CD14-positive monocyte (primary cell): ENCODE measurements at regions not wholly inside any gene's neighbourhood (a gene's known extent, or its start where the extent isn't known, plus 50 kb on each side); places are given as distances from the start of the nearest gene placed in this dataset.

Source experiments
- DNase-seq, 3 donors: peaks; one replicate each; pipeline ENCODE4 v3.0.0-alpha.2; 2011 to 2022
- H2AFZ ChIP-seq: 2 replicates; pipeline ENCODE4 v1.6.0; 2012; ENCODE audit warnings: mild to moderate bottlenecking, low read depth, low read length, inconsistent platforms; ENCODE audit not compliant: insufficient read depth, poor library complexity, severe bottlenecking
- H3K27ac ChIP-seq, 2 donors: 1 replicate in 1 of 2; 2 replicates in 1 of 2; pipeline ENCODE4 v1.5.1; 2012 to 2013; ENCODE audit warnings: low read length in 2 of 2, control low read depth in 1 of 2, inconsistent platforms in 1 of 2, low read depth in 1 of 2, mild to moderate bottlenecking in 1 of 2
- H3K27me3 ChIP-seq, 2 donors: one replicate each; pipeline versions ENCODE4 v1.6.0 to v1.6.1; 2011 to 2013; ENCODE audit warnings: low read length in 2 of 2; ENCODE audit not compliant: control insufficient read depth in 2 of 2, insufficient read depth in 2 of 2
- H3K36me3 ChIP-seq, 2 donors: replicated peaks in 1 of 2; 1 replicate in 1 of 2; 2 replicates in 1 of 2; pipeline versions ENCODE4 v1.5.1 to v1.6.1; 2012 to 2013; ENCODE audit warnings: low read length in 2 of 2, control low read depth in 1 of 2, inconsistent platforms in 1 of 2, mild to moderate bottlenecking in 1 of 2; ENCODE audit not compliant: insufficient read depth in 2 of 2, control insufficient read depth in 1 of 2
- H3K4me1 ChIP-seq, 2 donors: 1 replicate in 1 of 2; 2 replicates in 1 of 2; pipeline versions ENCODE4 v1.5.1 to v1.6.1; 2012 to 2013; ENCODE audit warnings: low read length in 2 of 2, control low read depth in 1 of 2, inconsistent platforms in 1 of 2, mild to moderate bottlenecking in 1 of 2, moderate library complexity in 1 of 2; ENCODE audit not compliant: insufficient read depth in 2 of 2, control insufficient read depth in 1 of 2
- H3K4me2 ChIP-seq: replicated peaks from 2 replicates; pipeline ENCODE3; 2012; ENCODE audit warnings: low read length, moderate library complexity, mild to moderate bottlenecking; ENCODE audit not compliant: poor library complexity, severe bottlenecking; ENCODE audit errors: extremely low read depth
- H3K4me3 ChIP-seq, 3 experiments: fragments of 200-600 bp in 1 of 3; sonication (generic) in 1 of 3; replicated peaks in 1 of 3; 1 replicate in 2 of 3; 2 replicates in 1 of 3; pipeline ENCODE4 v1.5.1; 2011 to 2013; ENCODE audit warnings: low read length in 3 of 3, mild to moderate bottlenecking in 3 of 3, control low read depth in 2 of 3, low read depth in 2 of 3, inconsistent platforms in 1 of 3, moderate library complexity in 1 of 3
- H3K79me2 ChIP-seq: 2 replicates; pipeline ENCODE4 v1.6.0; 2012; ENCODE audit warnings: mild to moderate bottlenecking, control low read depth, inconsistent platforms, low read length, moderate library complexity; ENCODE audit not compliant: insufficient read depth
- H3K9ac ChIP-seq: 2 replicates; pipeline ENCODE4 v1.6.0; 2017; ENCODE audit warnings: low read length, mild to moderate bottlenecking; ENCODE audit not compliant: insufficient read depth, poor library complexity, severe bottlenecking
- H3K9me3 ChIP-seq, 2 donors: replicated peaks in 1 of 2; 1 replicate in 1 of 2; 2 replicates in 1 of 2; pipeline versions ENCODE4 v1.5.1 to v1.6.1; 2012 to 2013; ENCODE audit warnings: low read length in 2 of 2, control low read depth in 1 of 2; ENCODE audit not compliant: control insufficient read depth in 1 of 2, insufficient read depth in 1 of 2
- H4K20me1 ChIP-seq: 2 replicates; pipeline ENCODE4 v1.6.0; 2012; ENCODE audit warnings: mild to moderate bottlenecking, low read length, control low read depth, moderate library complexity; ENCODE audit not compliant: insufficient read depth
- H3K27ac Mint-ChIP-seq, 7 donors: one replicate each; pipeline ENCODE4 v1.8.0; 2020; ENCODE audit warnings: mild to moderate bottlenecking in 7 of 7, mixed read lengths in 7 of 7, moderate library complexity in 6 of 7, inconsistent platforms in 2 of 7
- H3K27me3 Mint-ChIP-seq, 3 donors: one replicate each; pipeline ENCODE4 v1.8.0; 2021 to 2022; ENCODE audit warnings: low read depth in 3 of 3, mild to moderate bottlenecking in 3 of 3, mixed read lengths in 3 of 3, moderate library complexity in 3 of 3, inconsistent platforms in 1 of 3
- H3K36me3 Mint-ChIP-seq, 2 donors: one replicate each; pipeline ENCODE4 v1.8.0; 2020; ENCODE audit warnings: mixed read lengths in 2 of 2, inconsistent platforms in 1 of 2, mild to moderate bottlenecking in 1 of 2
- H3K4me1 Mint-ChIP-seq: one replicate; pipeline ENCODE4 v1.8.0; 2020; ENCODE audit warnings: mild to moderate bottlenecking, mixed read lengths
- H3K4me3 Mint-ChIP-seq, 2 donors: one replicate each; pipeline ENCODE4 v1.8.0; 2020; ENCODE audit warnings: mild to moderate bottlenecking in 2 of 2, mixed read lengths in 2 of 2, moderate library complexity in 1 of 2
- H3K9me3 Mint-ChIP-seq, 7 donors: one replicate each; pipeline ENCODE4 v1.8.0; 2020 to 2022; ENCODE audit warnings: mixed read lengths in 7 of 7, mild to moderate bottlenecking in 6 of 7, moderate library complexity in 6 of 7, inconsistent platforms in 2 of 7
- CTCF ChIP-seq: fragments of 200-600 bp; IDR thresholded peaks from one replicate; pipeline ENCODE4 v1.8.0; 2022; ENCODE audit warnings: antibody characterized with exemption, mild to moderate bottlenecking
- WGBS: methylation state at CpG from one replicate; pipeline ENCODE4 v1.1.5; 2013; ENCODE audit warnings: missing lambda C conversion rate; ENCODE audit not compliant: insufficient coverage; 5-methylcytosine and 5-hydroxymethylcytosine counted together
- intact Hi-C, 2 donors: fragments of 100-400 bp; cut with micrococcal nuclease; formaldehyde crosslinking; loops; one replicate each; pipeline versions ENCODE4 v1.15.0 to v1.15.1; 2023

GRCh38 chr2:103268841-103269498 lies 507.1 kb downstream of the TMEM182 start:
- no peaks in the 10 kb centered on the region for H3K27me3 Mint-ChIP-seq
- no peak overlapping the region for H3K4me2 ChIP-seq
- no peaks in the 10 kb centered on the region for H3K27me3 ChIP-seq
- H2AFZ ChIP-seq, result no peak overlapping the region
- H3K4me1 ChIP-seq, result no peaks in the 10 kb centered on the region
- no peaks in the 10 kb centered on the region for H3K4me1 Mint-ChIP-seq
- intact Hi-C loops, result no loop called here
- no peak overlapping the region for H3K9ac ChIP-seq
- no peak overlapping the region for H3K4me3 ChIP-seq
- no peak overlapping the region for H3K27ac Mint-ChIP-seq
- TF ChIP-seq CTCF, result no peak
- no peak for DNase-seq
- no peaks in the 10 kb centered on the region for H4K20me1 ChIP-seq
- H3K79me2 ChIP-seq, result no peaks in the 10 kb centered on the region
- H3K36me3 ChIP-seq, result no peaks in the 10 kb centered on the region
- H3K4me3 Mint-ChIP-seq, result no peak overlapping the region
- H3K9me3 Mint-ChIP-seq, result peaks cover 2 to 15% (median 12%) of the 10 kb centered on the region in 7 donors
- H3K9me3 ChIP-seq, result peaks cover 5 to 10% of the 10 kb centered on the region in 2 donors
- 100% methylated on average over 1 of the region's 8 CpGs for WGBS
- no peak overlapping the region for H3K27ac ChIP-seq
- no peaks in the 10 kb centered on the region for H3K36me3 Mint-ChIP-seq

DNA sequence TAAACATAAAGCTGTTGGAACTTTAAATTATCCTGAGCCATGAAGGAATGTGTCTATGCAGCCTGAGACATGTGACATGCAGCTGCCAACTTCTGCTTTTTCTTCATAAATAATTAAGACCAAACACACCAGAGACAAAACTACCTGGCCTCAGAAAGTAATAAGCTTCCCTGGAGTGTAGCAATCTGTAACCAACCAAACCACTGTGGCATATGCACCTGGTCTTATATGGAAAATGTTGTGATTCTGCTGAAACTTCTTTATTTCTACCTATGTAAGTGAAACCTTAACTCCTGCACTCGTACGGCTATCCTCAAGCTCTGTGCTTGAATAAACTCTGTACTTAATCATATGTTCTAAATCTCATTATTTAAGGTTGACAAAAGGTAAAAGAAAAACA lies 515.0 kb downstream of the TMEM182 start:
- Mint-ChIP-seq H3K4me1 (no peaks in the 10 kb centered on the region), H3K9me3 (peaks cover 0 to 2% (median 2%) of the 10 kb centered on the region in 7 donors), H3K27me3 (no peaks in the 10 kb centered on the region), H3K36me3 (no peaks in the 10 kb centered on the region), H3K27ac (no peak overlapping the region), H3K4me3 (no peak overlapping the region)
- no peak overlapping the region for H2AFZ ChIP-seq
- no peak for DNase-seq
- no peak overlapping the region for H3K27ac ChIP-seq
- no peaks in the 10 kb centered on the region for H3K27me3 ChIP-seq
- no peak overlapping the region for H3K4me3 ChIP-seq
- no peaks in the 10 kb centered on the region for H4K20me1 ChIP-seq
- TF ChIP-seq CTCF, result no peak
- H3K4me1 ChIP-seq, result no peaks in the 10 kb centered on the region
- H3K36me3 ChIP-seq, result no peaks in the 10 kb centered on the region
- no peaks in the 10 kb centered on the region for H3K9me3 ChIP-seq
- no peak overlapping the region for H3K4me2 ChIP-seq
- intact Hi-C loops, result no loop called here
- H3K9ac ChIP-seq, result no peak overlapping the region
- WGBS, result no CpG with 5 or more reads among the region's 2 CpGs
- H3K79me2 ChIP-seq, result no peaks in the 10 kb centered on the region
